ENCODE measurements at regions not wholly inside any gene's neighbourhood (a gene's known extent, or its start where the extent isn't known, plus 50 kb on each side); places are given as distances from the start of the nearest gene placed in this dataset.

- TF ChIP-seq ZNF462 (CRISPR knock-in tag; IDR thresholded peaks at IDR 0.05) = peak; percentile 79
These were observed 610.5 kb upstream of the PFKP start (continued) for GRCh38 chr10:2456834-2457233.

- no peak for ATAC-seq
- TF ChIP-seq EZH2phosphoT487 (IDR thresholded peaks at IDR 0.05; ENCODE audit: unreplicated experiment) (no peak), STAT1 (IDR thresholded peaks at IDR 0.05; ENCODE audit: unreplicated experiment) (no peak), REST (IDR thresholded peaks at IDR 0.05; ENCODE audit: unreplicated experiment) (no peak), NANOG (IDR thresholded peaks at IDR 0.05; ENCODE audit: borderline replicate concordance) (no peak), POLR2AphosphoS5 (IDR thresholded peaks at IDR 0.05; ENCODE audit: low read depth) (no peak), ZNF114 (CRISPR knock-in tag; IDR thresholded peaks at IDR 0.05) (no peak), JUNB (IDR thresholded peaks at IDR 0.05; ENCODE audit: unreplicated experiment) (no peak), CTCF (conservative IDR thresholded peaks at IDR 0.05; ENCODE audit: low read depth in 2 of 2) (no peak), ETS1 (IDR thresholded peaks at IDR 0.05) (no peak)
- Mint-ChIP-seq H3K27me3 (ENCODE audit: insufficient read depth, low read depth, poor library complexity) (no peaks in the 10 kb centered on the region), H3K4me3 (no peak overlapping the region), H3K9me3 (no peaks in the 10 kb centered on the region; the same call in 2 of the 3 replicates), H3K4me1 (no peaks in the 10 kb centered on the region), H3K27ac (no peak overlapping the region), H3K36me3 (ENCODE audit: low read depth) (no peaks in the 10 kb centered on the region)
- H3K9me2 ChIP-seq (ENCODE audit: insufficient read depth) = no peaks in the 10 kb centered on the region
- no peak overlapping the region for H3K4me2 ChIP-seq
- no peaks in the 10 kb centered on the region for H3K4me1 ChIP-seq (ENCODE audit: insufficient read depth)
- H3K27me3 ChIP-seq (ENCODE audit: insufficient read depth) = no peaks in the 10 kb centered on the region
- H3F3A ChIP-seq (replicated peaks; ENCODE audit: low read depth) = no peaks in the 10 kb centered on the region
- no peaks in the 10 kb centered on the region for H3K36me3 ChIP-seq (ENCODE audit: insufficient read depth)
- H3K79me2 ChIP-seq (replicated peaks; ENCODE audit: insufficient read depth) = no peaks in the 10 kb centered on the region
- no peaks in the 10 kb centered on the region for H4K20me1 ChIP-seq (replicated peaks; ENCODE audit: insufficient read depth)
- H3K4me3 ChIP-seq = no peak overlapping the region
- no peak for DNase-seq (ENCODE audit: low spot score)
- H2AFZ ChIP-seq = no peak overlapping the region
- H3K27ac ChIP-seq (ENCODE audit: low read depth) = no peak overlapping the region
These were observed 622.0 kb upstream of the PFKP start for GRCh38 chr10:2445370-2445769.
